ENCODE measurements at regions not wholly inside any gene's neighbourhood (a gene's known extent, or its start where the extent isn't known, plus 50 kb on each side); places are given as distances from the start of the nearest gene placed in this dataset.

DNA sequence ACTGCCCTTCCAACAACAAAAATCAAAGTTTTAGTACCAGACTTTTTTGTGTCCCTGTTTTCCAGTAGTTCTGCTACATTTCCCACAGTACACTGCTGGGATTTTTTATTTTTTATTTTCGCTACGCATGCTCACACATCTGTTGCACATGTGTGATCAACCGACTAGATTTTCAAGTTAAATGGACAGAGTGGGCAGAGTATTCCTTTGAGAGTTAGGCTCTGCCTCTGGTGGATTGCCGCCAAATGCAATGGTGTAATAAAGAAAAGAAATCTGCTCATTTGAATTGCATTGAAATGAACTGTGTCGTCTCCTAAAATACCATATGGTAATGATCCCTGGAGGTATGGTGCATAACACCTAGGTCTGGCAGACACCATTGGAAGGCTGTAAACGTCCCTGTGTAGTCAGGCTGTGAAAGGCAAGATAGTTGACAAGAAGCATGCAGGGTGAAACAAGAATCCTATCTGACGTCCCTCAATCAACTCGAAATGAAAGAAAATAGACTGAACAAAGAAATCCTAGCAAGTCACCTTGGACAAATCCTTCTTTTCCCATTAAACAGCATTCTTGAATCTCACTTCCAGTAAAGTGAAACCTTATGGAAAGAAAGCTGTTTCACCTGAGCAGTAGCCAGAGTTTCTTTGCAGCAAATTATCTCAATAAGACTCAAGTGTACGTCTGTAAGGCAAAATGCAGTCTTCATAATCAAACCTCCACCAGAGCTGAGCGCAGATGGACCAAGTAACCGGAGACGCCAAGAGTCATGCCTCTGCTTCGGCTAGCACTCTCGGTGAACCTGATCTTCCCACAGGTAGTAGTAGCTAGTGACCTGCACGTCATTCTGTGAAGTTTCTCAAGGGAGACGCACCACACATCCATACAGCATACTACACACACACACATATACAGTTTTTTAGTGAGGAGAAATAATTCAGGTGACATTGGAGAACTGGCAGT lies 357.3 kb downstream of the CRPPA start:
- Histone ChIP-seq H3K9me3 (ENCODE audit: control insufficient read depth in 1 of 2, low read length in 2 of 2) (no peaks in the 10 kb centered on the region), H3K4me1 (ENCODE audit: insufficient read depth, low read length) (no peaks in the 10 kb centered on the region), H3K27ac (ENCODE audit: low read depth, low read length) (no peak overlapping the region), H3K36me3 (ENCODE audit: insufficient read depth, low read length) (no peaks in the 10 kb centered on the region), H3K27me3 (ENCODE audit: insufficient read depth, low read length) (no peaks in the 10 kb centered on the region), H3K4me3 (ENCODE audit: low read length in 2 of 2) (no peak overlapping the region)
- Mint-ChIP-seq H3K27ac (no peak overlapping the region), H3K9me3 (no peaks in the 10 kb centered on the region), H3K4me3 (no peak overlapping the region), H3K27me3 (peaks cover 2 to 3% of the 10 kb centered on the region in 2 donors), H3K4me1 (peaks cover 2 to 23% (median 12%) of the 10 kb centered on the region in 4 donors), H3K36me3 (no peaks in the 10 kb centered on the region)
- intact Hi-C loops (cut with micrococcal nuclease) = no loop called here
- ChIA-PET CTCF (ENCODE audit: partially characterized antibody) (no interaction called here), POLR2A (ENCODE audit: partially characterized antibody) (no interaction called here)
- no peak for DNase-seq

DNA sequence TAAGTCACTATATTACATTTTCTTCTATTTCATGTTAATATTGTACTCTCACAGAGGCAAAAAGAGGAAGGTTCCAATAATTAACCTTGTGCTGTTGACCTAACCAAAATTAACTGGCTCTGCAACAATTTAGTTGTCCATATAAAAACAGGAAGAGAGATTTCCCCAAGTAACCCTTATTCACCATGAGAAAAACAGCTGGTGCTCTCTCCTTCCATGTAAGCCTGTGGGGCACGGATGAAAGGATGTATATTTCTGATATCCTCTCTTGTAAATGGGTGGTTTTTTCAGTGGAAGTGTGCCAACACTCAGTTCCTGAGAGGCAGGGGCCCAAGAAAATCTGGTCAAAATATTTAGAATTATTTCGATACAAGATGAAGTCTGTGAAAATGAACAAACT lies 358.1 kb downstream of the CRPPA start:
- Mint-ChIP-seq H3K27me3 (no peaks in the 10 kb centered on the region), H3K36me3 (no peaks in the 10 kb centered on the region), H3K9me3 (no peaks in the 10 kb centered on the region), H3K4me1 (peaks cover 2 to 17% (median 10%) of the 10 kb centered on the region in 4 donors), H3K4me3 (peak overlapping the region in 1 of 8 donors; percentile 3), H3K27ac (no peak overlapping the region)
- ChIA-PET POLR2A (ENCODE audit: partially characterized antibody) (no interaction called here), CTCF (ENCODE audit: partially characterized antibody) (interaction anchor here (0.5 kb wide), 1 partner anchor 279 kb away, joined by 4 read pairs; no protein-coding TSS in a partner anchor)
- no peak overlapping the region for H3K27ac ChIP-seq (ENCODE audit: low read depth, low read length)
- DNase-seq = no peak
- H3K4me1 ChIP-seq (ENCODE audit: insufficient read depth, low read length) = no peaks in the 10 kb centered on the region
- no peaks in the 10 kb centered on the region for H3K36me3 ChIP-seq (ENCODE audit: insufficient read depth, low read length)
- no peaks in the 10 kb centered on the region for H3K27me3 ChIP-seq (ENCODE audit: insufficient read depth, low read length)
- no peaks in the 10 kb centered on the region for H3K9me3 ChIP-seq (ENCODE audit: control insufficient read depth in 1 of 2, low read length in 2 of 2)
- no peak overlapping the region for H3K4me3 ChIP-seq (ENCODE audit: low read length in 2 of 2)
- intact Hi-C loops (cut with micrococcal nuclease) = no loop called here

DNA sequence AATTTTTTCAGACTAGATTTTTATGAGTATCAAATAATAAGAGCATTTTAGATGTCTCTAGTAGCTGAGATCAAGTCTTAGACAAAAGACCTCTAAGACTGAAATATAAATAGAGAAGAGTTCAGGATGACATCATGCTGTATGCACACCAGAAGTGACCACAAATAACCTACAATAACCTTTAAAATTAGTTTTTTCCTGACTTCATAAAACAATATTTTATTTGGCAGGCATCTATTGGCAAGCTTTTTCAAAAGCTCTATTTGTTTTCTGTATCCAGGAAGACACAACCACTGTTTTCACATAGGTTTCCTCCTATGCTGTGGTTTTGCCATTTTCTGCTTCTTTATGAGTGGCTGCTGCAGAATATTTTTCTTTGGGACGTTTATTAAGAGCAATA lies 359.1 kb downstream of the CRPPA start:
- no peak overlapping the region for H3K4me3 Mint-ChIP-seq
- H3K36me3 ChIP-seq (ENCODE audit: insufficient read depth, low read length) = no peaks in the 10 kb centered on the region
- H3K4me1 ChIP-seq (ENCODE audit: insufficient read depth, low read length) = no peaks in the 10 kb centered on the region
- POLR2A ChIA-PET (ENCODE audit: partially characterized antibody) = no interaction called here
- H3K27me3 ChIP-seq (ENCODE audit: insufficient read depth, low read length) = no peaks in the 10 kb centered on the region
- H3K9me3 Mint-ChIP-seq = no peaks in the 10 kb centered on the region
- peak overlapping the region in 3 of 7 donors; percentile 1 to 46 (median 11) for H3K27ac Mint-ChIP-seq
- H3K27me3 Mint-ChIP-seq = no peaks in the 10 kb centered on the region
- CTCF ChIA-PET (ENCODE audit: partially characterized antibody) = no interaction called here
- no peak overlapping the region for H3K4me3 ChIP-seq (ENCODE audit: low read length in 2 of 2)
- no peak overlapping the region for H3K27ac ChIP-seq (ENCODE audit: low read depth, low read length)
- H3K9me3 ChIP-seq (ENCODE audit: control insufficient read depth in 1 of 2, low read length in 2 of 2) = no peaks in the 10 kb centered on the region
- H3K36me3 Mint-ChIP-seq = no peaks in the 10 kb centered on the region
- peak in 3 of 5 donors; percentile 5 to 21 (median 6) for DNase-seq
- intact Hi-C loops (cut with micrococcal nuclease) = no loop called here
- H3K4me1 Mint-ChIP-seq = peaks cover 2 to 16% (median 10%) of the 10 kb centered on the region in 4 donors

DNA sequence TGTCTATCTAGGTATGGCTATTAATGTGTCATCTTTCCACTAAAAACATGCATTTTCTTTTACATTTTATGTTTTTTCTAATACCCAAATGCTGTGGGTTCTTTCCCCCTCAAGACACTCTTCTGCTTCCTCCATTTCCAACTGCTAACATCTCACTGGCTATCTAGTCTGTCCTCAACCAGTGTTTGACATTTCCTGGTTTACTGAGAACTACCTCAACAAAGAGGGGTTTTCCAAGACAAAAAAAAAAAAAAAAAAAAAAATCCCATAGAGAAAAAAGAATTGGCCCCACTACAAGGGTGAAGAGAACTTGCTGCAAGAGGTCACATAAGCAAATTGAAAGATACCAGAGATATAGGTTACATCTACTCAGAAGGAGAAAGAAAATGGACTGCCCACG lies 359.7 kb downstream of the CRPPA start:
- Mint-ChIP-seq H3K4me1 (peaks cover 2 to 16% (median 9%) of the 10 kb centered on the region in 4 donors), H3K4me3 (no peak overlapping the region), H3K36me3 (no peaks in the 10 kb centered on the region), H3K9me3 (no peaks in the 10 kb centered on the region), H3K27ac (peak overlapping the region in 1 of 7 donors; percentile 17), H3K27me3 (no peaks in the 10 kb centered on the region)
- Histone ChIP-seq H3K4me1 (ENCODE audit: insufficient read depth, low read length) (no peaks in the 10 kb centered on the region), H3K4me3 (ENCODE audit: low read length in 2 of 2) (no peak overlapping the region), H3K27ac (ENCODE audit: low read depth, low read length) (no peak overlapping the region), H3K36me3 (ENCODE audit: insufficient read depth, low read length) (no peaks in the 10 kb centered on the region), H3K9me3 (ENCODE audit: control insufficient read depth in 1 of 2, low read length in 2 of 2) (no peaks in the 10 kb centered on the region), H3K27me3 (ENCODE audit: insufficient read depth, low read length) (no peaks in the 10 kb centered on the region)
- ChIA-PET CTCF (ENCODE audit: partially characterized antibody) (no interaction called here), POLR2A (ENCODE audit: partially characterized antibody) (no interaction called here)
- no peak for DNase-seq
- intact Hi-C loops (cut with micrococcal nuclease) = no loop called here

DNA sequence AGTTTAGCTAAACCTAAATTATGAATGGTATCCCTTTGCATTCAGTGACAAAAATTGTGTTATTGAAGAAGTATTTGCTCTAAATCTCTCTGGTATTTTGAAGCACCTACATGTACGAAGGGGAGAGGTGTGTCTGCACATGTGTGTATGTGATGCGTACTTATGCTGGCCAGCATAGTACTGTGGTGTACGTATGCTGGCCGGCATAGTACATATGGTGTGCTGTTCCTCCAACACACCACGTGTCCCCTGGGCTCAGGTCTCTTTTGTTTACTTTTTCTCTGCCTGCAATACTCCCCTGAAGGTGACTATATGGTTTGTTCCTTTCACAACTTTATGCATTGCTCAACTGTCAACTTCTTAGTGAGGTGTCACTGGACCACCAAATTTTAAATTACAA lies 360.3 kb downstream of the CRPPA start:
- Histone ChIP-seq H3K27me3 (ENCODE audit: insufficient read depth, low read length) (no peaks in the 10 kb centered on the region), H3K4me3 (ENCODE audit: low read length in 2 of 2) (no peak overlapping the region), H3K27ac (ENCODE audit: low read depth, low read length) (no peak overlapping the region), H3K9me3 (ENCODE audit: control insufficient read depth in 1 of 2, low read length in 2 of 2) (no peaks in the 10 kb centered on the region), H3K36me3 (ENCODE audit: insufficient read depth, low read length) (no peaks in the 10 kb centered on the region), H3K4me1 (ENCODE audit: insufficient read depth, low read length) (no peaks in the 10 kb centered on the region)
- no peaks in the 10 kb centered on the region for H3K27me3 Mint-ChIP-seq
- ChIA-PET CTCF (ENCODE audit: partially characterized antibody) (no interaction called here), POLR2A (ENCODE audit: partially characterized antibody) (no interaction called here)
- intact Hi-C loops (cut with micrococcal nuclease) = no loop called here
- DNase-seq = no peak
- peaks cover 2 to 16% (median 9%) of the 10 kb centered on the region in 4 donors for H3K4me1 Mint-ChIP-seq
- H3K4me3 Mint-ChIP-seq = no peak overlapping the region
- no peaks in the 10 kb centered on the region for H3K36me3 Mint-ChIP-seq
- peak overlapping the region in 1 of 7 donors; percentile 62 for H3K27ac Mint-ChIP-seq
- no peaks in the 10 kb centered on the region for H3K9me3 Mint-ChIP-seq

DNA sequence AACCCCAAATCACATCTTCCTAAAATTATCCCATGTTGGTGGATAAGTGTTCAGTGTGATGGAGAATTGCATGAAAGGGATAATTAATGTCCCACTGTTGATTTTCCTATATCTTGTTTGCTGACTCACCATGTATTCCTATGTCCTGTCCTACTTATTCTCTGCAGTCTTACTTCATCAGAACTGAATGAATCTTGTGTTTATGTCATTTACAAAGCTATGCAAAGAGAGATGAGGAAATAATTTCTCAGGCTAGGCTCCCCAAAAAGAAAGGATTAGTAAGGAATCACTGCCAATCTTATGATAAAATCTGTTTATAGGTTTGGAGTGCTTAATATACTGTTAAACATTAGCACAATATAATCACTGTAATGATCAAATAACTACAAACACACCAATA lies 360.8 kb downstream of the CRPPA start:
- no peaks in the 10 kb centered on the region for H3K4me1 ChIP-seq (ENCODE audit: insufficient read depth, low read length)
- H3K9me3 Mint-ChIP-seq = no peaks in the 10 kb centered on the region
- intact Hi-C loops (cut with micrococcal nuclease) = no loop called here
- no peaks in the 10 kb centered on the region for H3K27me3 ChIP-seq (ENCODE audit: insufficient read depth, low read length)
- peaks cover 2 to 16% (median 9%) of the 10 kb centered on the region in 4 donors for H3K4me1 Mint-ChIP-seq
- ChIA-PET POLR2A (ENCODE audit: partially characterized antibody) (no interaction called here), CTCF (ENCODE audit: partially characterized antibody) (no interaction called here)
- no peak for DNase-seq
- H3K4me3 ChIP-seq (ENCODE audit: low read length in 2 of 2) = no peak overlapping the region
- H3K27ac Mint-ChIP-seq = no peak overlapping the region
- no peaks in the 10 kb centered on the region for H3K36me3 ChIP-seq (ENCODE audit: insufficient read depth, low read length)
- H3K27ac ChIP-seq (ENCODE audit: low read depth, low read length) = no peak overlapping the region
- no peaks in the 10 kb centered on the region for H3K27me3 Mint-ChIP-seq
- no peak overlapping the region for H3K4me3 Mint-ChIP-seq
- no peaks in the 10 kb centered on the region for H3K9me3 ChIP-seq (ENCODE audit: control insufficient read depth in 1 of 2, low read length in 2 of 2)
- no peaks in the 10 kb centered on the region for H3K36me3 Mint-ChIP-seq

DNA sequence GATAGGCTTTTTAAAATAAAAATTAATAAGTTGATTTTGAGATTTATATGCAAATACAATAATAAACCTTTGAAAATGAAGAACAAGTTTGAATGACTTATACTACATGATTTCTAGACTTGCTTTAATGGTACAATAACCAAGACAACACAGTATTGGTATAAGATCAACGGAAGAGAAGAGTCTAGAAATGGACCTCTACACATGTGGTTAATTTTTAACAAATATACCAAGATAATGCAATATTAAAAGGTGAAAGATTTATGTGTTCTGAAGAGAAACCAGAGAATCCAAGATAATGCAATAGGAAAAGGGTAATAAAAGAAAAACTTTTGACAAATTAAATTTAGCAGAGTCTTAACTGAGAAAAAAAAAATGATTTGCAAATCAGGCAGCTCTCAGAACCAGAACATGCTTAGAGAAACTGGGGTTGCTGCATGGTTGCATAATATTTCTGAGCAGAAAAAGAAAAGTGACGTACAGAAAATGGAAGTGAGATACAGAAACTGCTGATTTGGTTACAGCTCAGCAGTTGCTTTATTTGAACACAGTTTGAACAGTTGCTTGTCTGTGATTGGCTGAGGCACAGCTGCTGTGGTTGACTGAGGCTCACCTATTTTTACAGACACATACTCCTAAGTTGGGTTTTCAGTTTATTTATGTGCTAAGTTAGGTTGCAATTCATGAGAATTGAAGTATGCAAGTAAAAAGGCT lies 365.9 kb downstream of the CRPPA start:
- H3K27ac ChIP-seq (ENCODE audit: low read depth, low read length) = no peak overlapping the region
- CTCF ChIA-PET (ENCODE audit: partially characterized antibody) = no interaction called here
- Mint-ChIP-seq H3K4me1 (no peaks in the 10 kb centered on the region), H3K36me3 (no peaks in the 10 kb centered on the region), H3K9me3 (no peaks in the 10 kb centered on the region), H3K4me3 (no peak overlapping the region), H3K27ac (no peak overlapping the region), H3K27me3 (peaks cover 0 to 2% of the 10 kb centered on the region in 2 donors)
- H3K4me3 ChIP-seq (ENCODE audit: low read length in 2 of 2) = no peak overlapping the region
- H3K27me3 ChIP-seq (ENCODE audit: insufficient read depth, low read length) = no peaks in the 10 kb centered on the region
- H3K9me3 ChIP-seq (ENCODE audit: control insufficient read depth in 1 of 2, low read length in 2 of 2) = no peaks in the 10 kb centered on the region
- POLR2A ChIA-PET (ENCODE audit: partially characterized antibody) = no interaction called here
- no peaks in the 10 kb centered on the region for H3K36me3 ChIP-seq (ENCODE audit: insufficient read depth, low read length)
- intact Hi-C loops (cut with micrococcal nuclease) = no loop called here
- no peaks in the 10 kb centered on the region for H3K4me1 ChIP-seq (ENCODE audit: insufficient read depth, low read length)
- no peak for DNase-seq

Data from CD4-positive, alpha-beta memory T cell (primary cell).